Neuronal stem cell (in vitro differentiated cells): ENCODE measurements at regions not wholly inside any gene's neighbourhood (a gene's known extent, or its start where the extent isn't known, plus 50 kb on each side); places are given as distances from the start of the nearest gene placed in this dataset.

Source experiments
- DNase-seq: peaks from one replicate; pipeline ENCODE4 v3.0.0-alpha.2; 2013; ENCODE audit warnings: low spot score
- H2AFZ ChIP-seq: one replicate; pipeline ENCODE4 v1.6.1; 2013; ENCODE audit warnings: mild to moderate bottlenecking, low read length, inconsistent platforms
- H2AK5ac ChIP-seq: 2 replicates; pipeline ENCODE4 v1.6.1; 2013; ENCODE audit warnings: low read depth, mild to moderate bottlenecking, inconsistent platforms, low read length, moderate library complexity, mixed read lengths
- H2BK120ac ChIP-seq: 2 replicates; pipeline ENCODE4 v1.6.1; 2013; ENCODE audit warnings: low read depth, mild to moderate bottlenecking, inconsistent platforms, low read length, moderate library complexity, mixed read lengths
- H2BK12ac ChIP-seq: one replicate; pipeline ENCODE4 v1.6.1; 2013; ENCODE audit warnings: low read length, inconsistent platforms
- H2BK15ac ChIP-seq: 2 replicates; pipeline ENCODE4 v1.6.1; 2013; ENCODE audit warnings: mild to moderate bottlenecking, low read length, inconsistent platforms, mixed read lengths
- H2BK5ac ChIP-seq: one replicate; pipeline ENCODE4 v1.6.1; 2013; ENCODE audit warnings: inconsistent platforms, mild to moderate bottlenecking, low read length, moderate library complexity
- H3K14ac ChIP-seq: one replicate; pipeline ENCODE4 v1.6.1; 2013; ENCODE audit warnings: low read length, inconsistent platforms
- H3K18ac ChIP-seq: 2 replicates; pipeline ENCODE4 v1.6.1; 2013; ENCODE audit warnings: low read length, inconsistent platforms
- H3K23ac ChIP-seq: 2 replicates; pipeline ENCODE4 v1.6.1; 2013; ENCODE audit warnings: low read depth, mild to moderate bottlenecking, mixed read lengths, low read length, inconsistent platforms; ENCODE audit not compliant: poor library complexity
- H3K27ac ChIP-seq: replicated peaks from 3 replicates; pipeline ENCODE4 v1.5.1; 2013; ENCODE audit warnings: low read length, inconsistent platforms
- H3K27me3 ChIP-seq, 3 experiments: 2 replicates each; pipeline ENCODE4 v1.6.1; 2013; ENCODE audit warnings: low read length in 3 of 3, mild to moderate bottlenecking in 2 of 3, inconsistent platforms in 1 of 3, low read depth in 1 of 3, mixed read lengths in 1 of 3, moderate library complexity in 1 of 3; ENCODE audit not compliant: control insufficient read depth in 3 of 3, insufficient read depth in 3 of 3
- H3K36me3 ChIP-seq, 2 donors: replicated peaks in 1 of 2; 2 replicates each; pipeline ENCODE4 v1.6.1; 2013; ENCODE audit warnings: low read length in 2 of 2; ENCODE audit not compliant: control insufficient read depth in 2 of 2, insufficient read depth in 2 of 2
- H3K4ac ChIP-seq: 2 replicates; pipeline ENCODE4 v1.6.1; 2013; ENCODE audit warnings: inconsistent platforms, mild to moderate bottlenecking, low read length, moderate library complexity
- H3K4me1 ChIP-seq, 2 donors: 1 replicate in 1 of 2; 2 replicates in 1 of 2; pipeline ENCODE4 v1.6.1; 2013; ENCODE audit warnings: low read length in 2 of 2, low read depth in 1 of 2; ENCODE audit not compliant: control insufficient read depth in 2 of 2, insufficient read depth in 1 of 2
- H3K4me2 ChIP-seq: one replicate; pipeline ENCODE4 v1.6.1; 2013; ENCODE audit warnings: mild to moderate bottlenecking, low read length, inconsistent platforms; ENCODE audit not compliant: insufficient read depth, poor library complexity, severe bottlenecking
- H3K4me3 ChIP-seq, 2 donors: 2 replicates each; pipeline ENCODE4 v1.5.1; 2013; ENCODE audit warnings: low read length in 2 of 2, mild to moderate bottlenecking in 2 of 2, inconsistent platforms in 1 of 2, moderate library complexity in 1 of 2
- H3K79me1 ChIP-seq: one replicate; pipeline ENCODE4 v1.6.1; 2013; ENCODE audit warnings: low read depth, mild to moderate bottlenecking, inconsistent platforms, low read length, moderate library complexity
- H3K9ac ChIP-seq: one replicate; pipeline ENCODE4 v1.6.1; 2013; ENCODE audit warnings: mild to moderate bottlenecking, low read depth, low read length, inconsistent platforms; ENCODE audit not compliant: poor library complexity
- H3K9me3 ChIP-seq, 2 donors: replicated peaks in 1 of 2; 2 replicates each; pipeline versions ENCODE3 to v1.6.1; 2013; ENCODE audit warnings: low read length in 2 of 2, mild to moderate bottlenecking in 2 of 2, inconsistent platforms in 1 of 2, low read depth in 1 of 2, mixed read lengths in 1 of 2, moderate library complexity in 1 of 2; ENCODE audit not compliant: control insufficient read depth in 2 of 2, insufficient read depth in 1 of 2
- H4K8ac ChIP-seq: one replicate; pipeline ENCODE4 v1.6.1; 2013; ENCODE audit warnings: low read depth, mild to moderate bottlenecking, inconsistent platforms, low read length, moderate library complexity
- H4K91ac ChIP-seq: one replicate; pipeline ENCODE4 v1.6.1; 2013; ENCODE audit warnings: low read length, low read depth, mild to moderate bottlenecking, inconsistent platforms; ENCODE audit not compliant: poor library complexity
- WGBS, 2 donors: extraction: QIAGEN DNeasy Blood & Tissue Kit; methylation state at CpG; one replicate each; pipeline ENCODE4 v1.1.7; 2013; ENCODE audit warnings: missing lambda C conversion rate in 2 of 2, mixed read lengths in 1 of 2; ENCODE audit not compliant: insufficient read length in 2 of 2, insufficient replicate concordance in 1 of 2; ENCODE audit errors: extremely low coverage in 2 of 2; 5-methylcytosine and 5-hydroxymethylcytosine counted together

GRCh38 chrX:95885074-95885473 lies 799.6 kb upstream of the DIAPH2 start:
- WGBS, 2 donors = no CpG with 5 or more reads among the region's 3 CpGs
- Histone ChIP-seq H3K36me3 (no peaks in the 10 kb centered on the region), H3K79me1 (no peaks in the 10 kb centered on the region), H3K18ac (no peak overlapping the region), H4K8ac (no peak overlapping the region), H3K9me3 (no peaks in the 10 kb centered on the region), H2BK15ac (no peak overlapping the region), H3K4me2 (no peak overlapping the region), H3K4me3 (no peak overlapping the region), H2AK5ac (no peak overlapping the region), H3K23ac (no peak overlapping the region), H3K14ac (no peak overlapping the region), H3K9ac (no peak overlapping the region), H3K27ac (no peak overlapping the region), H4K91ac (no peak overlapping the region), H2BK12ac (no peak overlapping the region), H3K27me3 (no peaks in the 10 kb centered on the region), H2BK5ac (no peak overlapping the region), H2AFZ (no peak overlapping the region), H3K4me1 (no peaks in the 10 kb centered on the region), H2BK120ac (no peak overlapping the region), H3K4ac (no peak overlapping the region)
- DNase-seq = no peak

- Histone ChIP-seq H2AFZ (no peak overlapping the region), H2BK12ac (no peak overlapping the region), H2AK5ac (no peak overlapping the region), H3K23ac (no peak overlapping the region), H3K9ac (no peak overlapping the region), H3K4me2 (no peak overlapping the region), H2BK15ac (no peak overlapping the region), H3K79me1 (no peaks in the 10 kb centered on the region), H3K18ac (no peak overlapping the region), H3K14ac (no peak overlapping the region), H4K91ac (no peak overlapping the region), H3K36me3 (no peaks in the 10 kb centered on the region), H3K4me1 (no peaks in the 10 kb centered on the region), H4K8ac (no peak overlapping the region), H3K9me3 (no peaks in the 10 kb centered on the region), H3K4me3 (no peak overlapping the region), H2BK5ac (no peak overlapping the region), H3K27me3 (no peaks in the 10 kb centered on the region), H3K27ac (no peak overlapping the region), H2BK120ac (no peak overlapping the region), H3K4ac (no peak overlapping the region)
- DNase-seq = no peak
- WGBS, 2 donors = no CpG with 5 or more reads among the region's 1 CpG
Observed at GRCh38 chrX:95889279-95889678, 795.4 kb upstream of the DIAPH2 start.

- H2AFZ ChIP-seq = no peak overlapping the region
- DNase-seq = no peak
- no peak overlapping the region for H3K4me3 ChIP-seq
- H3K18ac ChIP-seq = no peak overlapping the region
- H3K4ac ChIP-seq = no peak overlapping the region
- H3K14ac ChIP-seq = no peak overlapping the region
- no peak overlapping the region for H3K9ac ChIP-seq
- H2BK5ac ChIP-seq = no peak overlapping the region
- H2BK15ac ChIP-seq = no peak overlapping the region
- no peak overlapping the region for H4K91ac ChIP-seq
- H2BK120ac ChIP-seq = no peak overlapping the region
- no CpG with 5 or more reads among the region's 2 CpGs for WGBS, 2 donors
- no peak overlapping the region for H3K27ac ChIP-seq
- no peaks in the 10 kb centered on the region for H3K4me1 ChIP-seq
- H2AK5ac ChIP-seq = no peak overlapping the region
- H3K27me3 ChIP-seq = no peaks in the 10 kb centered on the region
- H3K4me2 ChIP-seq = no peak overlapping the region
- H3K36me3 ChIP-seq = no peaks in the 10 kb centered on the region
- H3K9me3 ChIP-seq = no peaks in the 10 kb centered on the region
- H3K23ac ChIP-seq = no peak overlapping the region
- H3K79me1 ChIP-seq = no peaks in the 10 kb centered on the region
- H2BK12ac ChIP-seq = no peak overlapping the region
- H4K8ac ChIP-seq = no peak overlapping the region
Observed at GRCh38 chrX:95893636-95894035, 791.0 kb upstream of the DIAPH2 start.

GRCh38 chrX:95903490-95903889 lies 781.2 kb upstream of the DIAPH2 start:
- no peak for DNase-seq
- H2BK12ac ChIP-seq = no peak overlapping the region
- H3K4me2 ChIP-seq = no peak overlapping the region
- H3K9me3 ChIP-seq = no peaks in the 10 kb centered on the region
- H3K79me1 ChIP-seq = no peaks in the 10 kb centered on the region
- H2BK5ac ChIP-seq = no peak overlapping the region
- H2BK120ac ChIP-seq = no peak overlapping the region
- no peak overlapping the region for H3K4me3 ChIP-seq
- no peak overlapping the region for H3K27ac ChIP-seq
- H3K18ac ChIP-seq = no peak overlapping the region
- H3K4me1 ChIP-seq = no peaks in the 10 kb centered on the region
- H3K14ac ChIP-seq = no peak overlapping the region
- H3K27me3 ChIP-seq = no peaks in the 10 kb centered on the region
- H2AK5ac ChIP-seq = no peak overlapping the region
- no peak overlapping the region for H2BK15ac ChIP-seq
- no CpG with 5 or more reads among the region's 3 CpGs for WGBS, 2 donors
- H4K91ac ChIP-seq = no peak overlapping the region
- no peaks in the 10 kb centered on the region for H3K36me3 ChIP-seq
- no peak overlapping the region for H3K4ac ChIP-seq
- no peak overlapping the region for H3K9ac ChIP-seq
- no peak overlapping the region for H4K8ac ChIP-seq
- H2AFZ ChIP-seq = no peak overlapping the region
- H3K23ac ChIP-seq = no peak overlapping the region
